ENCODE measurements at regions not wholly inside any gene's neighbourhood (a gene's known extent, or its start where the extent isn't known, plus 50 kb on each side); places are given as distances from the start of the nearest gene placed in this dataset.

DNA sequence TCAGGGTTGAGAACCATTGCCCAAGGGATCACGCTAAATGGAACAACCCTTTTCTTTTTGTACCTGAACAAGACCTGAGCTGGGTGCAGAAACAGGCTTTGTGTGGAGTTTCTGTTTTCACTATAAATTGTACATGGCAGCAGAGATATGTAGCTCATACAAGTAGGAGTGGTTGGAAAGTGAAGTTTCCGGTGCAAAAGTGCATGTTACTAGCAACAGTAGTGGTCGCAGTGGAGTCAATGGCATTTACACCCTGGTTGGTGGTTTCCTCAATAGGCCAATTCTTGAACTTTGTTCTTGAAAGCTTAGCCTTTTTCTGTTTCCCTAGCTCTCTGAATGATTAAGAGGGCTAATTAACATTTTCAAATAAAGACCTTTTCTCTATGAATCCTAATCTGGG is 170.7 kb downstream of the NEBL start:
- Histone ChIP-seq H2BK15ac (ENCODE audit: low read length) (no peak overlapping the region), H3K4me2 (ENCODE audit: insufficient read depth in 1 of 2, low read depth in 2 of 2, low read length in 2 of 2) (no peak overlapping the region), H3K23me2 (ENCODE audit: low read depth, low read length) (no peaks in the 10 kb centered on the region; the same call in 1 of the 2 replicates), H3K9me3 (ENCODE audit: insufficient read depth in 2 of 2, low read depth in 1 of 2, low read length in 1 of 2) (peaks cover under 1 to 8% of the 10 kb centered on the region in 2 experiments; a peak in 3 of 4 replicates), H3K4me3 (ENCODE audit: extremely low read depth in 1 of 4, insufficient read depth in 2 of 4, low read depth in 3 of 4, low read length in 4 of 4) (no peak overlapping the region), H3K56ac (replicated peaks; ENCODE audit: insufficient read length, low read depth, low read length) (no peak overlapping the region), H3K4ac (replicated peaks; ENCODE audit: insufficient read length, low read depth, low read length) (no peak overlapping the region), H4K20me1 (replicated peaks in 1 of 2; ENCODE audit: control insufficient read depth in 1 of 2, insufficient read depth in 2 of 2, low read length in 2 of 2) (no peaks in the 10 kb centered on the region), H3K23ac (ENCODE audit: insufficient read length) (no peak overlapping the region), H3K9ac (replicated peaks in 1 of 4; ENCODE audit: extremely low read depth in 1 of 4, low read depth in 3 of 4, low read length in 3 of 4) (no peak overlapping the region), H2BK20ac (ENCODE audit: low read length) (no peak overlapping the region), H3K79me1 (ENCODE audit: low read depth, low read length) (no peaks in the 10 kb centered on the region), H4K91ac (replicated peaks; ENCODE audit: insufficient read length, low read length) (no peak overlapping the region), H2AFZ (ENCODE audit: low read length) (no peak overlapping the region), H3K4me1 (replicated peaks in 1 of 4; ENCODE audit: control insufficient read depth in 3 of 4, insufficient read depth in 4 of 4, low read length in 3 of 4) (no peaks in the 10 kb centered on the region), H2BK5ac (ENCODE audit: low read depth, low read length) (no peak overlapping the region), H2BK12ac (ENCODE audit: low read depth, low read length) (no peak overlapping the region), H3K18ac (ENCODE audit: extremely low read depth, low read length) (no peak overlapping the region), H3K36me3 (ENCODE audit: control insufficient read depth in 2 of 4, insufficient read depth in 4 of 4, low read length in 3 of 4) (no peaks in the 10 kb centered on the region), H3K14ac (ENCODE audit: insufficient read length) (no peak overlapping the region), H3K79me2 (ENCODE audit: control insufficient read depth in 1 of 2, insufficient read depth in 2 of 2, low read length in 2 of 2) (no peaks in the 10 kb centered on the region), H4K5ac (ENCODE audit: insufficient read length, low read depth, low read length) (no peak overlapping the region), H3K27ac (ENCODE audit: low read depth, low read length) (no peak overlapping the region), H2BK120ac (replicated peaks; ENCODE audit: low read depth, low read length) (no peak overlapping the region), H3K27me3 (replicated peaks in 1 of 4; ENCODE audit: control insufficient read depth in 3 of 4, extremely low read depth in 1 of 4, insufficient read depth in 3 of 4, low read length in 3 of 4) (no peaks in the 10 kb centered on the region), H2AK5ac (ENCODE audit: low read depth, low read length) (no peak overlapping the region), H4K8ac (ENCODE audit: extremely low read depth, insufficient read depth, low read length) (no peak overlapping the region)
- CTCF ChIA-PET (ENCODE audit: partially characterized antibody) = no interaction called here
- 89% methylated on average over 3 of the region's 3 CpGs; no CpG with 5 or more reads in 1 of the 2 experiments for WGBS, 2 experiments (ENCODE audit: extremely low coverage in 1 of 2, insufficient coverage in 1 of 2, insufficient read length in 1 of 2, insufficient replicate concordance in 2 of 2, low coverage in 1 of 2, low lambda C conversion rate in 2 of 2, missing lambda C conversion rate in 1 of 2)
- DNase-seq (ENCODE audit: low read depth in 1 of 2, low spot score in 2 of 2) (no peak), FAIRE-seq (no peak)
- POLR2A ChIA-PET (ENCODE audit: partially characterized antibody) = no interaction called here
- TF ChIP-seq CBX8 (IDR thresholded peaks at IDR 0.05; ENCODE audit: borderline replicate concordance, low read depth, low read length) (no peak), EGR1 (IDR thresholded peaks at IDR 0.05; ENCODE audit: borderline replicate concordance, low read depth, low read length) (no peak), POU5F1 (IDR thresholded peaks at IDR 0.05; ENCODE audit: low read depth, low read length) (no peak), BRCA1 (IDR thresholded peaks at IDR 0.05; ENCODE audit: low read depth, low read length) (no peak), HDAC2 (IDR thresholded peaks at IDR 0.05; ENCODE audit: borderline replicate concordance in 1 of 2, low read depth in 2 of 2, low read length in 2 of 2) (no peak), MAFK (IDR thresholded peaks at IDR 0.05; ENCODE audit: low read depth, low read length) (no peak), CTCF (IDR thresholded peaks at IDR 0.05; ENCODE audit: control extremely low read depth in 1 of 3, insufficient read depth in 1 of 3, low read depth in 1 of 3, low read length in 3 of 3) (no peak), NRF1 (IDR thresholded peaks at IDR 0.05; ENCODE audit: low read depth, low read length) (no peak)

Measured in H1 (cell line).